ENCODE measurements at regions not wholly inside any gene's neighbourhood (a gene's known extent, or its start where the extent isn't known, plus 50 kb on each side); places are given as distances from the start of the nearest gene placed in this dataset.

DNA sequence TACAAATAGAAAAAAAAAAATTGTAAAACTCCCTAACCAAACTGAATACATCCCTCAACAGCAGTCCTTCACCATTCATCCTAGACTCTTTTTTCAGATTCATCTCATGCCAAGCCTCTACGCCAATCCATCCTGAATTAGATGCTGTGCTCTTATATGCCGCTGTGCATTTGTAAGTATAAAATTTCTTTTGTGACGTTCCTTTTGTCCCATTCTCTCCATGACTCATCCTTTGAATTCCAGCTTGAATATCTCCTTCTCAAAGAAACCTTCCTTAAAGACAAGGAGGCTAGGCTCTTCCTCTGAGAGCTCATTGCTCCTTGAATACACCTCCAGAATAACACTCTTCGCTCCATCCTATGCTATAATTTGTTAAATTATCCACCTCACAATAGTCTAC, 359.2 kb downstream of the RMST start:
- TF ChIP-seq, protein P1, sequence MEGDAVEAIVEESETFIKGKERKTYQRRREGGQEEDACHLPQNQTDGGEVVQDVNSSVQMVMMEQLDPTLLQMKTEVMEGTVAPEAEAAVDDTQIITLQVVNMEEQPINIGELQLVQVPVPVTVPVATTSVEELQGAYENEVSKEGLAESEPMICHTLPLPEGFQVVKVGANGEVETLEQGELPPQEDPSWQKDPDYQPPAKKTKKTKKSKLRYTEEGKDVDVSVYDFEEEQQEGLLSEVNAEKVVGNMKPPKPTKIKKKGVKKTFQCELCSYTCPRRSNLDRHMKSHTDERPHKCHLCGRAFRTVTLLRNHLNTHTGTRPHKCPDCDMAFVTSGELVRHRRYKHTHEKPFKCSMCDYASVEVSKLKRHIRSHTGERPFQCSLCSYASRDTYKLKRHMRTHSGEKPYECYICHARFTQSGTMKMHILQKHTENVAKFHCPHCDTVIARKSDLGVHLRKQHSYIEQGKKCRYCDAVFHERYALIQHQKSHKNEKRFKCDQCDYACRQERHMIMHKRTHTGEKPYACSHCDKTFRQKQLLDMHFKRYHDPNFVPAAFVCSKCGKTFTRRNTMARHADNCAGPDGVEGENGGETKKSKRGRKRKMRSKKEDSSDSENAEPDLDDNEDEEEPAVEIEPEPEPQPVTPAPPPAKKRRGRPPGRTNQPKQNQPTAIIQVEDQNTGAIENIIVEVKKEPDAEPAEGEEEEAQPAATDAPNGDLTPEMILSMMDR (IDR thresholded peaks at IDR 0.05; ENCODE audit: extremely low read depth, missing control alignments), result no peak
- DNase-seq (ENCODE audit: low spot score), result no peak

DNA sequence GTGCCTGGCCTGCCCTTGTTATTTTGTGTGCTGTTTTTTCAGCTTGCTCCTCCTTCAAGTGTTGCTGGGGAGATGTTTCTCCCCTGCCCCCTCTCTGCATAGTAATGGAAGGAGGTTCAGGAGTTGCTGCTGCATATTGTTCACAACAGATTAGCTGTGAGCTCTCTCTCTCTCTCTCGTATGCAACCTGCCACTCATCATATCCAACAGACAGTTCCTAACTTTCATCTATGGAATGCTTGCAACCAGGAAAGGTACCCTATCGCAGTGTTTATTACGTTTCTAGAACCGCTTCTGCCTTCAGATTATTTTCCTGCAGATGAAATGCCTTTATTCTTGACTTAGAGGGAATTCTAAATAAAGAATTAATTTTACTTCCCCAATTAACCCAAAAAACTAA, 372.9 kb downstream of the RMST start:
- DNase-seq (ENCODE audit: low spot score), result no peak
- TF ChIP-seq, protein P1 (IDR thresholded peaks at IDR 0.05; ENCODE audit: extremely low read depth, missing control alignments), result no peak

DNA sequence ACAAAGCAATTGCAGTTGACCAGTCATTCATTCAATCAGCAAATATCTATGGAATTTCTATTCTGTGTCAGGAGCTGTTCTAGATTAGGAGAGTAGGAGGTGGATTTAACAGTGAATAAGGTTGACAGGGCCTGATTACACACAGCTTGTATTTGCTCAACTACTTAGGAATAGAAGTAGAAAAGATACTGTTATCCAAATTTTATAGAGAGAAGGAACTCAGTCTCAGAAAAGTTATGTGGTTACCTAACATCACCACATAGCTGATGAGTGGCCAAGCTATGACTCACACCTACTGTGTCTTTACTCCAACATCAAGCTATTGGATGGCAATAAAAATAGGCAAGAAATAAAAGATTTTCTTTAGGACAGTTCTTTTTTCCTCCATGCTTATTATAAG, 374.8 kb downstream of the RMST start:
- TF ChIP-seq, protein P1 (IDR thresholded peaks at IDR 0.05; ENCODE audit: extremely low read depth, missing control alignments), result no peak
- DNase-seq (ENCODE audit: low spot score), result no peak

DNA sequence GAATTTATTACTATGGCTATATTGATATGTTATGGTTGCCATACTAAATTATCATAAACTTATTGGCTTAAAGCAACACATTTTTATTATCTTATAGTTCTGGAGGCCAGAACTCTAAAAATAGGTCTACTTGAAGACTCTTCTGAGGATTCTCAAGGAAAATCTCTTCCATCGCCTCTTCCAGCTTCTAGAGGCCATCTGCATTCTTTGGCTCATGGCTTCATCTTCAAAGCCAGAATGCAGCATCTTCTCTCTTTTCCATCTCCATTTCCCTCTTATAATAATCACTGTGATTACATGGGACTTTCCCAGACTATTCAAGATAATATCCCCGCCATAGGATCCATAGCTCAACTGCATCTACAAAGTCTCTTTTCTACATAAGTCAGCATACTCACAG, 385.4 kb downstream of the RMST start:
- no peak for DNase-seq (ENCODE audit: low spot score)
- TF ChIP-seq, protein P1 (IDR thresholded peaks at IDR 0.05; ENCODE audit: extremely low read depth, missing control alignments), result no peak

DNA sequence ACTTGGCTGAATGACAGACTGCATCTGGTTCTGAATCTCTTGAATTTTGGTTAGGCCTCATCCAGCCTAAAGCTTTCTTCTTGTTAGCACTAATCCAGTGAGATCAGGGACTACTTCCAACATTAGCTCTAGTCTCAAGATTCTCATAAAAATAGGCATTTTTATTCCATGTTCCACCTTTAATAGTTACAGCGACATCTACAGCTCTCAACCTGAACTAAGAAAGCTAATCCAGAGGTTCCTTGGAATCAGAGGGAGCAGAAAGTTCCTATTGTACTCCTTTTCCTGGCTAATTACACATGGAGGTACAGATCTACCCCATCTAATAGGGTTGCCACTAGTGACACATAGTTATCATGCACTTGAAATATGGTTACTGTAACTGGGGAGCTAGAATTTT, 391.9 kb downstream of the RMST start:
- no peak for DNase-seq (ENCODE audit: low spot score)
- TF ChIP-seq, protein P1 (IDR thresholded peaks at IDR 0.05; ENCODE audit: extremely low read depth, missing control alignments), result no peak

DNA sequence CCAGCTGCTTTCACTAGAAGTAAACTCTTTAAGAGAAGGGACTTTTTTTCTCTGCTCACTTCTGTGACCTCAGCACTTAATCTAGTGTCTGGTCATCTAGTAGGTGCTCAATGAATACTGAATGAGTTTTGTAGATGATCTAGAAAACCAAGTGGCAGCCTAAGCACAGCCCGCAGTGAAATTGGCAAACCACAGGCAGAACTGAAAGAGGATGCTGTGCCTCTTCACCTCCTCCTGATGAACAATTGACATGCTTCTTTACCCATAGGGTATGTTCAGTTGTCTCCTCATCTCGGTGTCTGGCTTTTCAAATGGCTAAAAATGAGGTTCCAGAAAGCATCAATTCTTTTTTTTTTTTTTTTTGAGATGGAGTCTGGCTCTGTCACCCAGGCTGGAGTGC, 399.5 kb downstream of the RMST start:
- no peak for DNase-seq (ENCODE audit: low spot score)
- TF ChIP-seq, protein P1 (IDR thresholded peaks at IDR 0.05; ENCODE audit: extremely low read depth, missing control alignments), result no peak

DNA sequence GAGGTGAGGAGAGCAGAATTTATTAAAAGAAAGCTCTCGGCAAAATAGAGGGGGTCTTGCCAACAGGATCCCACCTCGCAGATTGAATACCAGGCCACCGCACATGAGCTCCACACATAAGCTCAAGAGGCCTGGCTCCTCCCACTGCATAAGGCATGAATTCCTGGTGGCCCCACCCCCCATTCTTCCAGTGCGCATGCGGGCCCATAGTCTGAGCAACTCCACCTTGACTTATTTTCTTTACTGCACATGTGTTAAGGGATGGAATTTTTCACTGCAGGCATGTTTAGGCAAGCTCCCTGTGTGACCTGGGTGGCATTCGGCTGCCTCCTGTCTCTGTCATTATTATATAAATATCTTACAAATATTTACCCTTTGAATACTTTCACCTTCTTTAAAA, 412.5 kb downstream of the RMST start:
- no peak for DNase-seq (ENCODE audit: low spot score)
- TF ChIP-seq, protein P1 (IDR thresholded peaks at IDR 0.05; ENCODE audit: extremely low read depth, missing control alignments), result no peak
